ENCODE measurements at regions not wholly inside any gene's neighbourhood (a gene's known extent, or its start where the extent isn't known, plus 50 kb on each side); places are given as distances from the start of the nearest gene placed in this dataset.

- DNase-seq (ENCODE audit: low read depth), result no peak
Observed at GRCh38 chr12:86331457-86331856, 75.3 kb upstream of the MGAT4C start.

GRCh38 chr12:86331012-86331411, 74.8 kb upstream of the MGAT4C start:
- peak; percentile 3 for DNase-seq (ENCODE audit: low read depth)

GRCh38 chr12:86312232-86312631, 56.0 kb upstream of the MGAT4C start:
- no peak for DNase-seq (ENCODE audit: low read depth)

Measured in myocyte (in vitro differentiated cells).